PC-9 (cell line): ENCODE measurements at regions not wholly inside any gene's neighbourhood (a gene's known extent, or its start where the extent isn't known, plus 50 kb on each side); places are given as distances from the start of the nearest gene placed in this dataset.

ENCODE experiments used
- BruUV-seq: library from RNA; stranded (reverse); fragments of 400-500 nt; replicated peaks from 2 replicates; lab custom pipeline; 2021; lab: Mats Ljungman, UMichigan
- CTCF ChIA-PET: fragments of 300-600 bp; sonication (Branson Sonifier 250); formaldehyde crosslinking; loops from one replicate; lab custom pipeline; 2022; ENCODE audit warnings: antibody characterized with exemption; lab: Charles Lee
- POLR2A ChIA-PET: fragments of 300-600 bp; sonication (Branson Sonifier 250); formaldehyde crosslinking; loops from one replicate; lab custom pipeline; 2022; ENCODE audit warnings: antibody characterized with exemption; ENCODE audit not compliant: unreplicated experiment; lab: Charles Lee
- DNase-seq, 2 experiments: peaks; one replicate each; pipeline versions ENCODE4 v3.0.0 to v3.0.0-alpha.2; 2015 to 2022; ENCODE audit warnings: mixed read lengths in 1 of 2
- H2AFZ ChIP-seq: fragments of 200-600 bp; sonication (generic); 2 replicates; pipeline ENCODE4 v1.8.1; 2017; ENCODE audit warnings: antibody characterized with exemption
- H3F3A ChIP-seq: fragments of 200-600 bp; sonication (generic); 2 replicates; pipeline ENCODE4 v1.8.1; 2017; ENCODE audit warnings: antibody characterized with exemption, mild to moderate bottlenecking, low read depth; ENCODE audit not compliant: insufficient read depth
- H3K27ac ChIP-seq: fragments of 200-600 bp; sonication (generic); 2 replicates; pipeline ENCODE4 v1.6.1; 2016; ENCODE audit warnings: mixed run types
- H3K27me3 ChIP-seq: fragments of 200-600 bp; sonication (generic); 2 replicates; pipeline ENCODE4 v1.6.1; 2016; ENCODE audit warnings: low read depth, mixed run types; ENCODE audit not compliant: insufficient read depth
- H3K36me3 ChIP-seq: fragments of 200-600 bp; sonication (generic); 2 replicates; pipeline ENCODE4 v1.6.1; 2016; ENCODE audit warnings: low read depth, mixed run types
- H3K4me1 ChIP-seq: fragments of 200-600 bp; sonication (generic); replicated peaks from 2 replicates; pipeline ENCODE4 v1.6.1; 2016; ENCODE audit warnings: mixed run types; ENCODE audit not compliant: insufficient read depth
- H3K4me2 ChIP-seq: fragments of 200-600 bp; sonication (generic); 2 replicates; pipeline ENCODE4 v1.6.1; 2017; ENCODE audit warnings: mixed run types
- H3K4me3 ChIP-seq: fragments of 200-600 bp; sonication (generic); 2 replicates; pipeline ENCODE4 v1.6.1; 2016; ENCODE audit warnings: mixed run types
- H3K79me2 ChIP-seq: fragments of 200-600 bp; sonication (generic); 2 replicates; pipeline ENCODE4 v1.6.1; 2017; ENCODE audit warnings: low read depth, mixed run types
- H3K9me2 ChIP-seq: fragments of 200-600 bp; sonication (generic); 2 replicates; pipeline ENCODE4 v1.8.1; 2017; ENCODE audit warnings: mild to moderate bottlenecking; ENCODE audit not compliant: insufficient read depth
- H3K9me3 ChIP-seq: fragments of 200-600 bp; sonication (generic); 2 replicates; pipeline ENCODE4 v1.8.1; 2016; ENCODE audit warnings: low read depth; ENCODE audit not compliant: insufficient read depth
- H4K20me1 ChIP-seq: fragments of 200-600 bp; sonication (generic); 2 replicates; pipeline ENCODE4 v1.8.1; 2017; ENCODE audit not compliant: insufficient read depth
- EZH2 ChIP-seq: fragments of 200-600 bp; sonication (generic); IDR thresholded peaks from 2 replicates; pipeline ENCODE4 v1.8.0; 2017; ENCODE audit warnings: antibody characterized with exemption, low read depth
- intact Hi-C: fragments of 100-400 bp; cut with micrococcal nuclease; formaldehyde crosslinking; loops from one replicate; pipeline ENCODE4 v1.10.0; 2022; ENCODE audit not compliant: unreplicated experiment
- TF ChIP-seq, protein P1 (sequence below): fragments of 200-600 bp; sonication (generic); conservative IDR thresholded peaks from 2 replicates; pipeline ENCODE4 v1.6.1; 2017; ENCODE audit warnings: mixed run types, antibody characterized with exemption, mild to moderate bottlenecking, moderate library complexity

DNA sequence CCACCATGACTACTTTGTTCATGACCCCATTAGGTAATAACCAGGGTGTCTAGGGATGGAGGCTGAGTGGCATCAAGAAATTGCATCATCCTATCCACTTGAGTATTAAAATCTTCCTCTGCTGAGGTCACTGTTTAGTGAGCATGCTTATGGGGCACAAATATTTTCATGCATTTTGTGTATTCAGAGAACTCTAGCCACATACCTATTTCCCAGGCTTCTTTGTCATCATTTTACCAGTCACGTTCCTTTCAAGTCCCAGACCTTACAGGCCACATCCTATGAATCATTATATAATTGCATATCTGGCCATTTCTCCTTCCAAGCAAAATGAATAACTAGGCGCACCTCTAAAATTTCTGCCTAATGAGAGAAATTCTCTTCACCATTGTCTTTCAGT is 1882.9 kb upstream of the AGA start:
- Histone ChIP-seq H3K4me1 (no peaks in the 10 kb centered on the region), H3K27ac (no peak overlapping the region), H3K4me3 (no peak overlapping the region), H3K79me2 (no peaks in the 10 kb centered on the region), H3K27me3 (no peaks in the 10 kb centered on the region), H2AFZ (no peak overlapping the region), H3K9me3 (no peaks in the 10 kb centered on the region), H4K20me1 (no peaks in the 10 kb centered on the region), H3K4me2 (no peak overlapping the region), H3K9me2 (no peaks in the 10 kb centered on the region), H3K36me3 (no peaks in the 10 kb centered on the region), H3F3A (no peaks in the 10 kb centered on the region)
- no peak for TF ChIP-seq EZH2
- TF ChIP-seq, protein P1, sequence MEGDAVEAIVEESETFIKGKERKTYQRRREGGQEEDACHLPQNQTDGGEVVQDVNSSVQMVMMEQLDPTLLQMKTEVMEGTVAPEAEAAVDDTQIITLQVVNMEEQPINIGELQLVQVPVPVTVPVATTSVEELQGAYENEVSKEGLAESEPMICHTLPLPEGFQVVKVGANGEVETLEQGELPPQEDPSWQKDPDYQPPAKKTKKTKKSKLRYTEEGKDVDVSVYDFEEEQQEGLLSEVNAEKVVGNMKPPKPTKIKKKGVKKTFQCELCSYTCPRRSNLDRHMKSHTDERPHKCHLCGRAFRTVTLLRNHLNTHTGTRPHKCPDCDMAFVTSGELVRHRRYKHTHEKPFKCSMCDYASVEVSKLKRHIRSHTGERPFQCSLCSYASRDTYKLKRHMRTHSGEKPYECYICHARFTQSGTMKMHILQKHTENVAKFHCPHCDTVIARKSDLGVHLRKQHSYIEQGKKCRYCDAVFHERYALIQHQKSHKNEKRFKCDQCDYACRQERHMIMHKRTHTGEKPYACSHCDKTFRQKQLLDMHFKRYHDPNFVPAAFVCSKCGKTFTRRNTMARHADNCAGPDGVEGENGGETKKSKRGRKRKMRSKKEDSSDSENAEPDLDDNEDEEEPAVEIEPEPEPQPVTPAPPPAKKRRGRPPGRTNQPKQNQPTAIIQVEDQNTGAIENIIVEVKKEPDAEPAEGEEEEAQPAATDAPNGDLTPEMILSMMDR: no peak
- ChIA-PET CTCF (no interaction called here), POLR2A (no interaction called here)
- BruUV-seq: no TSS peak
- intact Hi-C loops: no loop called here
- no peak for DNase-seq

DNA sequence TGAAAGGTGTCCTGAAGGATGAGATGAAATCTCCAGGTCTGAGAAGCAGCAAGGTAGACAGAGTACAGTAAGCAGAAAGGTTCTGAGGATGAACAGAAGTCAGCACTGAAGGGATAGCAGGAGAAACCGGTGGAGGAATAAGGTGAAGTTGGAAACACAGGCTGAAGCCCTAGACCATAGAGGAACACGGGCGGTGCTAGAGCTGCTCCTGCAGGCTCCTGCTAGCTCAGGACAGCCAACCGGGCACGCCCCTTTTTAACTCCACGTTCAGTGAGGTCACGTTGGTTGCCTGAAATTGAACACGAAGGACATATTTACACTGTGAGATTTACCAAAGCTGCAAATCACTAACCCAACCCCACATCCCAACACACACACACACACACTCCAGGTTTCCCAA is 1886.4 kb upstream of the AGA start:
- H3K9me2 ChIP-seq: no peaks in the 10 kb centered on the region

GRCh38 chr4:179331362-179331761 is 1889.1 kb upstream of the AGA start:
- H4K20me1 ChIP-seq: no peaks in the 10 kb centered on the region
- BruUV-seq: no TSS peak
- no peak overlapping the region for H3K27ac ChIP-seq
- H3K4me1 ChIP-seq: no peaks in the 10 kb centered on the region
- no peak overlapping the region for H2AFZ ChIP-seq
- DNase-seq: no peak
- no peaks in the 10 kb centered on the region for H3F3A ChIP-seq
- no peaks in the 10 kb centered on the region for H3K27me3 ChIP-seq
- no peak overlapping the region for H3K4me3 ChIP-seq
- no peaks in the 10 kb centered on the region for H3K36me3 ChIP-seq
- no peak overlapping the region for H3K4me2 ChIP-seq
- ChIA-PET CTCF (no interaction called here), POLR2A (no interaction called here)
- H3K9me3 ChIP-seq: no peaks in the 10 kb centered on the region
- no peak for TF ChIP-seq EZH2
- TF ChIP-seq, protein P1: no peak
- no peaks in the 10 kb centered on the region for H3K79me2 ChIP-seq
- intact Hi-C loops: no loop called here
- no peaks in the 10 kb centered on the region for H3K9me2 ChIP-seq

More for the DNA sequence above, 1886.4 kb upstream of the AGA start:
- TF ChIP-seq EZH2: no peak
- TF ChIP-seq, protein P1: no peak
- Histone ChIP-seq H3K4me3 (no peak overlapping the region), H3F3A (no peaks in the 10 kb centered on the region), H3K9me3 (no peaks in the 10 kb centered on the region), H3K79me2 (no peaks in the 10 kb centered on the region), H2AFZ (no peak overlapping the region), H3K27me3 (no peaks in the 10 kb centered on the region), H3K27ac (no peak overlapping the region), H3K4me1 (no peaks in the 10 kb centered on the region), H3K4me2 (no peak overlapping the region), H4K20me1 (no peaks in the 10 kb centered on the region), H3K36me3 (no peaks in the 10 kb centered on the region)
- intact Hi-C loops: no loop called here
- CTCF ChIA-PET: no interaction called here
- POLR2A ChIA-PET: no interaction called here
- no TSS peak for BruUV-seq
- no peak for DNase-seq
